Bronchial epithelial cell (primary cell): ENCODE measurements at regions not wholly inside any gene's neighbourhood (a gene's known extent, or its start where the extent isn't known, plus 50 kb on each side); places are given as distances from the start of the nearest gene placed in this dataset.
"Not testable (repeated sequence)": the region's sequence is repeated elsewhere in the genome, so short reads cannot be mapped to it uniquely, and the experiment has no call there.

Source experiments
- DNase-seq: peaks from one replicate; pipeline ENCODE4 v3.0.0-alpha.2; 2010; ENCODE audit warnings: low read depth
- FAIRE-seq: peaks from 2 replicates; lab custom pipeline; 2011; peaks lifted over from hg19 to GRCh38; lab: Jason Lieb, UNC
- H3K27me3 ChIP-seq: 2 replicates; pipeline ENCODE4 v1.5.1; 2011; ENCODE audit warnings: low read length; ENCODE audit not compliant: control insufficient read depth, insufficient read depth
- H3K36me3 ChIP-seq: 2 replicates; pipeline ENCODE4 v1.5.1; 2011; ENCODE audit warnings: low read length; ENCODE audit not compliant: control insufficient read depth, insufficient read depth
- H3K4me3 ChIP-seq: 2 replicates; pipeline ENCODE4 v1.5.1; 2011; ENCODE audit warnings: mild to moderate bottlenecking, low read depth, low read length, control low read depth
- TF ChIP-seq, protein P1 (sequence below): IDR thresholded peaks from 2 replicates; pipeline ENCODE4 v1.5.1; 2011; ENCODE audit warnings: mild to moderate bottlenecking, moderate library complexity, low read length, control low read depth, inconsistent platforms; ENCODE audit not compliant: insufficient read depth, severe bottlenecking

DNA sequence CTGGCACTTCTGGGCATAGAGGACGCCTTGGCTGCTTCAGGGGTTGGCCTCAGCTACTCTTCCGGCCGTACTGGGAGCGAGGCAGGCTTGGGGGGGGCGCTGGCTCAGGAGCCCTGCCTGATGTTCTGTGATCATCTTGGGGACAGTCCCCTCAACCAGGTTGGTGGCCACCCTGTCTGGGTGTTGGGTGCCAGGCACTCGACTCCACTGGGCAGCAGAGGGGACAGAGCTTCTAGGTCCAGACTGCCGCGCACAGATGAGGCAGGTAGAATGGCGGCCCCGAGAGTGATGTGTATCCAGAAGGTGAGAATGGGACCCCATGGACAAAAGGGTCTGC is 84.9 kb downstream of the ASB1 start:
- FAIRE-seq = no peak
- Histone ChIP-seq H3K27me3 (peaks cover 1% of the 10 kb centered on the region), H3K4me3 (no peak overlapping the region), H3K36me3 (no peaks in the 10 kb centered on the region)
- TF ChIP-seq, protein P1, sequence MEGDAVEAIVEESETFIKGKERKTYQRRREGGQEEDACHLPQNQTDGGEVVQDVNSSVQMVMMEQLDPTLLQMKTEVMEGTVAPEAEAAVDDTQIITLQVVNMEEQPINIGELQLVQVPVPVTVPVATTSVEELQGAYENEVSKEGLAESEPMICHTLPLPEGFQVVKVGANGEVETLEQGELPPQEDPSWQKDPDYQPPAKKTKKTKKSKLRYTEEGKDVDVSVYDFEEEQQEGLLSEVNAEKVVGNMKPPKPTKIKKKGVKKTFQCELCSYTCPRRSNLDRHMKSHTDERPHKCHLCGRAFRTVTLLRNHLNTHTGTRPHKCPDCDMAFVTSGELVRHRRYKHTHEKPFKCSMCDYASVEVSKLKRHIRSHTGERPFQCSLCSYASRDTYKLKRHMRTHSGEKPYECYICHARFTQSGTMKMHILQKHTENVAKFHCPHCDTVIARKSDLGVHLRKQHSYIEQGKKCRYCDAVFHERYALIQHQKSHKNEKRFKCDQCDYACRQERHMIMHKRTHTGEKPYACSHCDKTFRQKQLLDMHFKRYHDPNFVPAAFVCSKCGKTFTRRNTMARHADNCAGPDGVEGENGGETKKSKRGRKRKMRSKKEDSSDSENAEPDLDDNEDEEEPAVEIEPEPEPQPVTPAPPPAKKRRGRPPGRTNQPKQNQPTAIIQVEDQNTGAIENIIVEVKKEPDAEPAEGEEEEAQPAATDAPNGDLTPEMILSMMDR = no peak
- no peak for DNase-seq

DNA sequence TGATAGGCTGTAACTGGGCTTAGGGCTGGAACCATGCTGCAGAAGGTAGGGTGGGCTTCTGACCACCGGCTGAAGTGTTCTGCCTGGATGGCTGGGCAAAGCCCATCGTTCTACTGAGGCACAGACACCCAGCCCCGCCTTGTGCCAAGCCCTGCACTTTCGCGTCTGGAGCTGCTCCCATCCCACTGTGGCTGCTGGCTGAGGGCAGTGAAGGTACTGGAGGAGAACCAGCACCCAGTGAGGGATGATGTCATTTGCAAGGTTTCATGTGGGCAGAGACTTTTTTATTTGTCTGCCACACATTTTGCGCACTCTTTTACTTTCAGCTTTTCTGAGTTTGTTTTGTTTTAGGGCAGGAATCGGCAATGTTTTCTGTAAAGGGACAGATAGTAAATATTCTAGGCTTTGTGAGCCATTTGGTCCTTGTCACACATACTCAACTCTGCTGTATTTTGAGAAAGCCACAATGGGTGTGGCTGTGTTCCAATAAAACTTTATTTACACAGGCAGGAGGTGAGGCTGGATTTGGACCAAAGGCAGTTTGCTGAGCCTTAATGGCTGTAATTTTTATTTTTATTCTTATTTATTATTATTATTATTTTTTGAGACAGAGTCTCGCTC is 85.6 kb downstream of the ASB1 start:
- no peak overlapping the region for H3K4me3 ChIP-seq
- peaks cover 1% of the 10 kb centered on the region for H3K27me3 ChIP-seq
- no peak for FAIRE-seq
- no peaks in the 10 kb centered on the region for H3K36me3 ChIP-seq
- DNase-seq = no peak
- TF ChIP-seq, protein P1 = no peak

DNA sequence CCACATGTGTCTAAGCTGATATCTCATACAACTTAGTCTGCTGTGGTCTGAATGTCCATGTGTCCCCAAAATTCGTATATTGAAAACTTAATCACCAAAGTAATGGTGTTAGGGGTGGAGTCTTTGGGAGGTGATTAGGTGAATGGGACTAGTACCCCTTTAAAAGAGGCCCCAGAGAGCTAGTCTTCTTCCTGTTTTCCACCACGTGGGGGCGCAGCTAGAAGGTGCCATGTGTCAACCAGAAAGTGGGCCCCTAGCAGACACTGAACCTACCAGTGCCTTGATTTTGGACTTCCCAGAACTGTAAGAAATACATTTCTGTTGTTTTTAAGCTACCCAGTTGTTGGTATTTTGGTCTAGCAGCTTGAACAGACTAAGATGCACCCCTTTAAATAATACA is 86.6 kb downstream of the ASB1 start:
- H3K36me3 ChIP-seq = no peaks in the 10 kb centered on the region
- no peak for FAIRE-seq
- DNase-seq = peak; percentile 28
- H3K4me3 ChIP-seq = no peak overlapping the region
- TF ChIP-seq, protein P1 = peak; percentile 66
- H3K27me3 ChIP-seq = peaks cover 1% of the 10 kb centered on the region

DNA sequence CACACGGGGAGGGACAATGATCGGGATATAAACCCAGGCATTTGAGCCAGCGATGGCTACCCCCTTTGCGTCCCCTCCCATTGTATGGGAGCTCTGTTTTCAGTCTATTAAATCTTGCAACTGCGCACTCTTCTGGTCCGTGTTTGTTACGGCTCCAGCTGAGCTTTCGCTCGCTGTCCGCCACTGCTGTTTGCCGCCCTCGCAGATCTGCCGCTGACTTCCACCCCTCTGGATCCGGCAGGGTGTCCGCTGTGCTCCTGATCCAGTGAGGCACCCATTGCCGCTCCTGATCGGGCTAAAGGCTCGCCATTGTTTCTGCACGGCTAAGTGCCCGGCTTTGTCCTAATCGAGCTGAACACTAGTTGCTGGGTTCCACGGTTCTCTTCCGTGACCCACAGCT is 87.3 kb downstream of the ASB1 start:
- DNase-seq, H3K36me3 ChIP-seq, H3K27me3 ChIP-seq, H3K4me3 ChIP-seq, FAIRE-seq: not testable (repeated sequence)

DNA sequence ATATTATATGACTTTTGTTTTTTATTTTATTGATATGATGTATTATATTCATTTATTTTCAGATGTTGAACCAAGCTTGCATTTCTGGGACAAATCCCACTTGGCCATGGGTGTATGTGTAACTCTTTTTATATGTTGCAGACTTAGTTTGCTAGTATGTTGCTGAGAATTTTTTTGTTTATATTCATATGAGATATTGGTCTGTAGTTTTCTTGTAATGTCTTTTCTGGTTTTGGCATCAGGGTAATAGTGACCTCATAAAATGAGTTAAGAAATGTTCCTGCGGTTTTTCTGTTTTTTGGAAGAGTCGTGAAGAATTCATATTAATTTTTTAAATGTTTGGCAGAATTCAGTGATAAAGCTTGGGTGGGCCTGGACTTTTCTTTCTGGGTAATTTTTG is 88.7 kb downstream of the ASB1 start:
- TF ChIP-seq, protein P1 = no peak
- DNase-seq = no peak
- no peak overlapping the region for H3K4me3 ChIP-seq
- no peak for FAIRE-seq
- H3K36me3 ChIP-seq = no peaks in the 10 kb centered on the region
- H3K27me3 ChIP-seq = no peaks in the 10 kb centered on the region

DNA sequence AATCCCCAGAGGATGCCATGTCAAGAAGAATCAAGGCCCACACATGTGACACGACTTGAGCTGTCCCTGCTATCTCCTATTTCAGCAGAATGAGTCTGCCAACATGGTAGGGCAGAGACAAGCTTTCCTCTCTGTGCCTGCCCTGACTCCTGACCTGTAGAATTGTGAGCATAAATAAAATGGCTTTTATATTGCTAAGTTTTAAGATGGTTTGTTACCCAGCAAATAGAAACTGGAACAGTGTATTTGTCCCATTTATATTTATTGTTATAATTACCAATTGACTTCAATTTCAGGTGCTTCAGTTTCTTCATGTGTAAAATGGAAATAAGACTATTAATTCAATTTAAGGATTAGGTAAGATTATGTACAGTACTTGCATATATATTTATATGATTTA is 90.5 kb downstream of the ASB1 start:
- no peaks in the 10 kb centered on the region for H3K36me3 ChIP-seq
- no peaks in the 10 kb centered on the region for H3K27me3 ChIP-seq
- no peak for DNase-seq
- FAIRE-seq = no peak
- no peak overlapping the region for H3K4me3 ChIP-seq
- TF ChIP-seq, protein P1 = no peak
